LNCaP clone FGC (cell line): ENCODE measurements at regions not wholly inside any gene's neighbourhood (a gene's known extent, or its start where the extent isn't known, plus 50 kb on each side); places are given as distances from the start of the nearest gene placed in this dataset.

Experiments
- DNase-seq: peaks from one replicate; pipeline ENCODE4 v3.0.0-alpha.2; 2011; ENCODE audit warnings: low read depth
- H3K4me3 ChIP-seq: 2 replicates; pipeline ENCODE4 v1.5.1; 2011; ENCODE audit warnings: mild to moderate bottlenecking, low read depth, low read length, control low read depth
- TF ChIP-seq, protein P1 (sequence below): IDR thresholded peaks from 2 replicates; pipeline ENCODE4 v1.5.1; 2012; ENCODE audit warnings: mild to moderate bottlenecking; ENCODE audit not compliant: control insufficient read depth, insufficient read depth; ENCODE audit errors: extremely low read depth

DNA sequence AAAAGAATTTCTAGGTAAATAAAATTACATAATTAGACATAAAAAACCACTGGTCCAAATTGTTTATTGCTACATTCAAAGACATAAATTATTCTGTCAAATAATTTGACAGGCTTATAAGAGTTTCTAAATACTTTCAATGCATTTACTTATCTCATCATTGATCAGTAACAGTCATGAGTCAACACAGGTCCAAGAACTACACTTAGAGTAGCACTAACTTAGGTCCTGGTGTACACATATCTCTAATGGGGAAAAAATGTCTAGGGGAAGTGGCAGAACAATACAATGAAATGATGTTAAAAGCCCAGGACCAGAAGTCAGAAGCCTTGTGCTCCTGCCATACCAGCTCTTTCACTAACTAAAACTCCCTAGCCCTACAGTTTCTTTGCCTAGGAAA is 96.5 kb upstream of the SLCO6A1 start:
- no peak for DNase-seq
- H3K4me3 ChIP-seq, result no peak overlapping the region
- TF ChIP-seq, protein P1, sequence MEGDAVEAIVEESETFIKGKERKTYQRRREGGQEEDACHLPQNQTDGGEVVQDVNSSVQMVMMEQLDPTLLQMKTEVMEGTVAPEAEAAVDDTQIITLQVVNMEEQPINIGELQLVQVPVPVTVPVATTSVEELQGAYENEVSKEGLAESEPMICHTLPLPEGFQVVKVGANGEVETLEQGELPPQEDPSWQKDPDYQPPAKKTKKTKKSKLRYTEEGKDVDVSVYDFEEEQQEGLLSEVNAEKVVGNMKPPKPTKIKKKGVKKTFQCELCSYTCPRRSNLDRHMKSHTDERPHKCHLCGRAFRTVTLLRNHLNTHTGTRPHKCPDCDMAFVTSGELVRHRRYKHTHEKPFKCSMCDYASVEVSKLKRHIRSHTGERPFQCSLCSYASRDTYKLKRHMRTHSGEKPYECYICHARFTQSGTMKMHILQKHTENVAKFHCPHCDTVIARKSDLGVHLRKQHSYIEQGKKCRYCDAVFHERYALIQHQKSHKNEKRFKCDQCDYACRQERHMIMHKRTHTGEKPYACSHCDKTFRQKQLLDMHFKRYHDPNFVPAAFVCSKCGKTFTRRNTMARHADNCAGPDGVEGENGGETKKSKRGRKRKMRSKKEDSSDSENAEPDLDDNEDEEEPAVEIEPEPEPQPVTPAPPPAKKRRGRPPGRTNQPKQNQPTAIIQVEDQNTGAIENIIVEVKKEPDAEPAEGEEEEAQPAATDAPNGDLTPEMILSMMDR, result no peak

DNA sequence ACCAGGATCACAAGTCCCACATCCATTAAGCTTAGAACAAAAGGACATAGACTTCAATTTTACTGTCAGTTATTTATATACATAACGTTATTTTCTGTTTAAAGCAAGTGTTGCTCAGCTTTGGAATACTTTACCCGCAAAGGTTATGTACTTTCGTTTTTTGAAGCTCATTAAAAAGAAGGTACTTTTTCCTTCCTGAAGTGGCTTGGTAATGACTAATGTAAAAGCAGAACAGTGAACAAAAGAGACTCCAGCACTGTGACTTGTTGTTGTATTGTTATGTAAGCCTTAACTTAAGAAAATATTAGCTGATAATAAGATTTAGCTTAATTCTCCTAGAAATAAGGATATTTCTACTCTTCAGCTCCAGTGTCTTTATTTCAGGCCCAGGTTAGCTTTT is 97.3 kb upstream of the SLCO6A1 start:
- TF ChIP-seq, protein P1, result no peak
- H3K4me3 ChIP-seq, result no peak overlapping the region
- no peak for DNase-seq

DNA sequence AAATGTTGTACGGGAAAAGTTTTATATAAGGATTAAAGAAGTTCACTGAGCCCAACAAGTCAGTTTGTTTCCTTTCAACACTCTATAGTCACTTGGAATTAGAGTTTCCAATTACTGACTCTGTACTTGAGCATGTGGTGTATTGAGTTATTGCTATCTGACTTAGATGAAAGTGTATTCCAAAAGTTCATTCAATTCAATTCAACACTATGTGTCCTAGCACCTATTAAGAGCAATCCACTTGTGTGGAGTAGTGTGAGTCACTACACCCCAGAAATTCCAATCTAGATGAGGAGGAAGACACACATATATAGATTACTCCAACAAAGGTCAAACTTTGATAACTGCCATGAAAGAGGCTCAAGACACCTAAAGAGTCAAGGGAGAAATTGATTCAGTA is 98.2 kb upstream of the SLCO6A1 start:
- TF ChIP-seq, protein P1, result no peak
- no peak overlapping the region for H3K4me3 ChIP-seq
- DNase-seq, result no peak

DNA sequence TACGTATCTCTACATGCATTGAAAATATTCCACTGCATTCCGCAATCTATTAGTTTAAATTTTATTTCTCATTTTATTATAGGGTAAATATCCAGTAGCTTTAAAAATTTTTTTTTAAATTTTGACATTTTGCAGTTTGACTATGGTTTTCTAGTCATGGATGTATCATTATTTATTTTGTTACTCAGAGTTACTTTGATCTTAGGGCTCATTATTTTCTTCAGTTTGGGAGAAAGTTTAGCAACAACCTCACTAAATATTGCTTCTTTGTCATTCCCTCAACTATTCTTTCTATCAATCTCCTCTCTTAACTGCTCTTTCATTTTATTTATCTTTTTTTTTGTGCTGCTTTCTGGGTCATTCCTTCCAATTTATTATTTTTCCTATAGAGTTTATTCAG is 100.5 kb upstream of the SLCO6A1 start:
- DNase-seq, result no peak
- TF ChIP-seq, protein P1, result no peak
- H3K4me3 ChIP-seq, result no peak overlapping the region

DNA sequence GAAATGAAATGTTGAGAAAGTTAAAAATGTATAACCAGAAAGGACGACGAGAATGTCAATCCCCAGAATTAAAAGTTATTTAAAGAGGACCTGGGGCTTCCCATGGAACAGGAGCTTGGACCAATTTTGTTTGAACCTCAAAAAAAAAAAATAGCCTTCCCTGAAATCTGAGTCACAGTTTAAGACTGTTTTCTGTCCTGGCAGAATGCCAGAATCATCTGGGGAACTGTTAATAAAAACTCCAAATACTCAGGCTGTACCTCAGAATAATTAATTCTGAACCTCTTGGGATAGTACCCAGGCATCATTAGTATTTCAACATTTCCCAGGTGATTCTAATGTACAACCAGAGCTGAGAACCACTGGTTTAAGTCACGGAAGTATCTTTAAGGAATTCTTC is 102.2 kb upstream of the SLCO6A1 start:
- H3K4me3 ChIP-seq, result no peak overlapping the region
- DNase-seq, result no peak
- TF ChIP-seq, protein P1, result no peak

DNA sequence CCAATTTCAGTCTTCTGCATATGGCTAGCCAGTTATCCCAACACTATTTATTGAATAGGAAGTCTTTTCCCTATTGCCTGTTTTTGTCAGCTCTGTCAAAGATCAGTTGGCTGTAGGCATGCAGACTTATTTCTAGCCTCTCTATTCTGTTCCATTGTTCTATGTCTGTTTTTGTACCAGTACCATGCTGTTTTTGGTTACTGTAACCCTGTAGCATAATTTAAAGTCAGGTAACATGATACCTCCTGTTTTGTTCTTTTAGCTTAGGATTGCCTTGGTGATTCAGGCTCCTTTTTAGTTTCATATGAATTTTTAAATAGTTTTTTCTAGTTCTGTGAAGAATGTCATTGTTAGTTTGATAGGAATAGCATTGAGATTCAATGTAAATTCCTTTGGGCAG is 104.9 kb upstream of the SLCO6A1 start:
- TF ChIP-seq, protein P1, result no peak
- no peak overlapping the region for H3K4me3 ChIP-seq
- DNase-seq, result no peak

DNA sequence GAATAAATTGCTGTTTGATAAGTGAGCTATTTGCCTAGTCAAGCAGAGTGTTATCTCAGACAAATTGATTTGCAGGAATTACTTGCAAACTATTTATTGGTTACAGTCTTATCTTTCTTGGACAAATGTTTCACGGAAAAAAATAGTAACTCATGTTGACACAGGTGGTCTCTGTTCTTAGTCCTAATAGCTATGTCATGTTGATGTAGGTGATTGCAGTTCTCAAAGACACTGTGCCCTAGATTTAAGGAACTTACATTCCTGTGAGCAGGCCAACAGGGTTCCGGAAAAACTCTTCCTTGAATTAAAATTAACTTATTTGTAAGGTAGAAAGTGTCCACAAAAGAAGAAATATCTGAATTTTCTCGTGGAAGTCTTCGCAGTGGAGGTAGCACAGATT is 109.6 kb upstream of the SLCO6A1 start:
- H3K4me3 ChIP-seq, result no peak overlapping the region
- DNase-seq, result no peak
- TF ChIP-seq, protein P1, result no peak
